GM21381 (cell line): ENCODE measurements at regions not wholly inside any gene's neighbourhood (a gene's known extent, or its start where the extent isn't known, plus 50 kb on each side); places are given as distances from the start of the nearest gene placed in this dataset.

Experiments
- ATAC-seq: cut with Tn5 transposase; IDR thresholded peaks from one replicate; pipeline ENCODE4 v1.9.1; 2021; ENCODE audit warnings: mild to moderate bottlenecking, moderate library complexity; ENCODE audit not compliant: unreplicated experiment

- ATAC-seq, result no peak
Observed at GRCh38 chr1:234661317-234661928, 51.4 kb upstream of the IRF2BP2 start.

DNA sequence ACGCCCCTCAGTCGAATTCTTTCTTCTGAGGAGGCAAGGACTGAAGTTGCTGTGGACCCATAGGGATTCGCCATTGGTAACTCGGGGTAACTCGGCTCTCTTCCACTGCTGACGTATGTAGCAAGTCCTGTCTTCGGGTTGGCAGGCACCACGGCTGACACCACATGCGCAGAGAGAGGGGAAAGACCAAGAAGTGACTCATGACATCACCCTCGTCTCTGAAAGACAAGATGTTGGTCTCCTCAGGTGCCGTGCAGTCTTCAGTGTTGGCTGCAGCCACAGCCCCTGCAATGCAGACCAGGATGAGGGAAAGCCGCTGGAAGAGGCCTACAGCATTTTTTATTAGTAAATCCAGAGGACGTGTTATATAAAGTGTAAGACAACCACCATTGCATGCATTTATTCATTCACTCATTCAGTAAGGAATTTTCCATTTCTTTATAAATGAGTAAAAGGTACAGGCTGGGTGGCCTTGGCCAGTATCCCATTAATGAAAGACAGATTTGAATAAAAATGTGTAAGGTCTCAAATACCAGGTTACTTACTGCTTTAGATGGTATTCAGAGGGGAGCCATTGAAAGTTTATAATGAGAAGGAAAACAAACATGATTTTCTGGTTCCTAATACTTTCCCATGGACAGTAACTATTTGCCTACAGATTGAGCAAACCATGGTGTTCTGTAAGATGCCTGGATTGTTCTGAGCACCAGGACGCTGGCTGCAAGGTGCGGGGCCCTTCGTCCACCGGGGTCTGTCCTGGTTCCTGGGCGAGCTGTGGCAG is 50.7 kb upstream of the IRF2BP2 start:
- no peak for ATAC-seq
